Endothelial cell of umbilical vein (primary cell): ENCODE measurements at regions not wholly inside any gene's neighbourhood (a gene's known extent, or its start where the extent isn't known, plus 50 kb on each side); places are given as distances from the start of the nearest gene placed in this dataset.

Source experiments
- BruUV-seq: library from RNA; stranded (reverse); fragments of 400-500 nt; replicated peaks from 2 replicates; lab custom pipeline; 2021; lab: Mats Ljungman, UMichigan
- CTCF ChIA-PET: fragments of 300-600, 350-600 bp; sonication (Branson Sonifier 250); formaldehyde crosslinking; loops from one replicate; lab custom pipeline; 2021; ENCODE audit warnings: antibody characterized with exemption, inconsistent platforms; lab: Charles Lee
- POLR2A ChIA-PET: fragments of 300-600, 350-600 bp; sonication (Branson Sonifier 250); formaldehyde crosslinking; loops from one replicate; lab custom pipeline; 2021; ENCODE audit warnings: antibody characterized with exemption, inconsistent platforms; lab: Charles Lee
- DNase-seq: peaks from one replicate; pipeline ENCODE4 v3.0.0-alpha.2; 2011; ENCODE audit warnings: low read depth, low spot score
- FAIRE-seq: peaks from 2 replicates; lab custom pipeline; 2011; peaks lifted over from hg19 to GRCh38; lab: Jason Lieb, UNC
- H2AFZ ChIP-seq: 2 replicates; pipeline ENCODE4 v1.6.0; 2012; ENCODE audit warnings: low read depth, low read length, control low read depth, inconsistent platforms
- H3K27ac ChIP-seq: 2 replicates; pipeline ENCODE4 v1.5.1; 2011; ENCODE audit warnings: low read depth, mild to moderate bottlenecking, control low read depth, low read length, moderate library complexity; ENCODE audit not compliant: insufficient read depth
- H3K27me3 ChIP-seq, 2 experiments: 2 replicates each; pipeline versions ENCODE4 v1.6.0 to v1.6.1; 2011; ENCODE audit warnings: low read length in 2 of 2, mixed read lengths in 1 of 2; ENCODE audit not compliant: control insufficient read depth in 2 of 2, insufficient read depth in 2 of 2
- H3K36me3 ChIP-seq, 2 experiments: 2 replicates in 1 of 2; 3 replicates in 1 of 2; pipeline ENCODE4 v1.5.1; 2011; ENCODE audit warnings: low read length in 2 of 2, mild to moderate bottlenecking in 1 of 2, moderate library complexity in 1 of 2; ENCODE audit not compliant: control insufficient read depth in 2 of 2, insufficient read depth in 2 of 2; ENCODE audit errors: extremely low read depth in 1 of 2
- H3K4me1 ChIP-seq: 3 replicates; pipeline ENCODE4 v1.5.1; 2011; ENCODE audit warnings: mild to moderate bottlenecking, low read length; ENCODE audit not compliant: control insufficient read depth, insufficient read depth; ENCODE audit errors: extremely low read depth
- H3K4me2 ChIP-seq: 2 replicates; pipeline ENCODE4 v1.6.1; 2011; ENCODE audit warnings: low read length, control low read depth, mixed read lengths; ENCODE audit not compliant: insufficient read depth
- H3K4me3 ChIP-seq, 3 experiments: fragments of 200-600 bp in 1 of 3; sonication (generic), shearing (Covaris generic) in 1 of 3; replicated peaks in 1 of 3; 2 replicates each; pipeline ENCODE4 v1.5.1; 2011 to 2016; ENCODE audit warnings: control low read depth in 3 of 3, low read length in 3 of 3, mild to moderate bottlenecking in 2 of 3, inconsistent platforms in 1 of 3, low read depth in 1 of 3, moderate library complexity in 1 of 3; ENCODE audit not compliant: insufficient read depth in 1 of 3
- H3K79me2 ChIP-seq: 2 replicates; pipeline ENCODE4 v1.6.0; 2012; ENCODE audit warnings: low read length, inconsistent platforms; ENCODE audit not compliant: control insufficient read depth, insufficient read depth
- H3K9ac ChIP-seq: replicated peaks from 2 replicates; pipeline ENCODE3; 2011; ENCODE audit warnings: low read length, control low read depth; ENCODE audit not compliant: insufficient read depth; ENCODE audit errors: extremely low read depth
- H3K9me1 ChIP-seq: replicated peaks from 3 replicates; pipeline ENCODE4 v1.6.0; 2011; ENCODE audit warnings: mild to moderate bottlenecking, low read length; ENCODE audit not compliant: control insufficient read depth, insufficient read depth; ENCODE audit errors: extremely low read depth
- H3K9me3 ChIP-seq: replicated peaks from 2 replicates; pipeline ENCODE4 v1.5.1; 2012; ENCODE audit warnings: low read length, inconsistent platforms; ENCODE audit not compliant: control insufficient read depth, insufficient read depth
- H4K20me1 ChIP-seq: replicated peaks from 2 replicates; pipeline ENCODE3; 2011; ENCODE audit warnings: mild to moderate bottlenecking, low read length; ENCODE audit not compliant: control insufficient read depth, insufficient read depth; ENCODE audit errors: extremely low read depth
- CTCF ChIP-seq, 2 donors: IDR thresholded peaks; 1 replicate in 1 of 2; 2 replicates in 1 of 2; pipeline ENCODE4 v1.5.1; 2011; ENCODE audit warnings: low read length in 2 of 2, mild to moderate bottlenecking in 2 of 2, moderate library complexity in 2 of 2, control low read depth in 1 of 2, inconsistent platforms in 1 of 2, low read depth in 1 of 2; ENCODE audit not compliant: insufficient read depth in 1 of 2; ENCODE audit errors: extremely low read depth in 1 of 2
- EZH2 ChIP-seq: IDR thresholded peaks from 2 replicates; pipeline ENCODE4 v1.6.1; 2012; ENCODE audit warnings: borderline replicate concordance, low read depth, mild to moderate bottlenecking, moderate library complexity, low read length, inconsistent platforms; ENCODE audit not compliant: severe bottlenecking
- FOS ChIP-seq: IDR thresholded peaks from 2 replicates; pipeline ENCODE4 v1.6.1; 2011; ENCODE audit warnings: mild to moderate bottlenecking, low read length, moderate library complexity, borderline replicate concordance; ENCODE audit not compliant: insufficient read depth
- GATA2 ChIP-seq: IDR thresholded peaks from 2 replicates; pipeline ENCODE4 v1.7.0; 2011; ENCODE audit warnings: low read depth, mild to moderate bottlenecking, moderate library complexity, mixed read lengths, low read length; ENCODE audit not compliant: insufficient read length, insufficient read depth
- JUN ChIP-seq: IDR thresholded peaks from 2 replicates; pipeline ENCODE4 v1.6.1; 2011; ENCODE audit warnings: borderline replicate concordance, low read depth; ENCODE audit not compliant: insufficient read length, insufficient read depth
- MAX ChIP-seq: IDR thresholded peaks from 2 replicates; pipeline ENCODE4 v1.6.1; 2011; ENCODE audit not compliant: insufficient read depth, insufficient read length
- MYC ChIP-seq: IDR thresholded peaks from one replicate; pipeline ENCODE4 v1.6.1; 2011; ENCODE audit warnings: mild to moderate bottlenecking, low read depth, low read length
- POLR2A ChIP-seq: IDR thresholded peaks from 2 replicates; pipeline ENCODE4 v1.6.1; 2012; ENCODE audit warnings: low read depth, mild to moderate bottlenecking, control low read depth, low read length
- POLR2AphosphoS5 ChIP-seq: IDR thresholded peaks from 2 replicates; pipeline ENCODE4 v1.6.1; 2012; ENCODE audit warnings: low read depth, mild to moderate bottlenecking, control low read depth, low read length, moderate library complexity; ENCODE audit not compliant: insufficient read depth
- dilution Hi-C: fragments of 300-500 bp; cut with MboI; formaldehyde crosslinking; loops from one replicate; pipeline ENCODE4 v1.15.0; 2019; ENCODE audit warnings: low sequenced_read_pairs; ENCODE audit not compliant: extremely low pct_ligation_motif_present
- intact Hi-C: fragments of 100-400 bp; cut with micrococcal nuclease; formaldehyde crosslinking; loops from one replicate; pipeline ENCODE4 v1.10.0; 2022

- H3K9me1 ChIP-seq: no peaks in the 10 kb centered on the region
- FAIRE-seq (no peak), DNase-seq (no peak)
- H4K20me1 ChIP-seq: no peaks in the 10 kb centered on the region
- H2AFZ ChIP-seq: no peak overlapping the region
- POLR2A ChIA-PET: no interaction called here
- dilution Hi-C loops: no loop called here
- intact Hi-C loops: no loop called here
- H3K79me2 ChIP-seq: no peaks in the 10 kb centered on the region
- H3K27me3 ChIP-seq: no peaks in the 10 kb centered on the region
- BruUV-seq: no TSS peak
- H3K27ac ChIP-seq: no peak overlapping the region
- no peaks in the 10 kb centered on the region for H3K36me3 ChIP-seq
- no peak overlapping the region for H3K4me2 ChIP-seq
- TF ChIP-seq MYC (no peak), MAX (no peak), GATA2 (no peak), CTCF (IDR thresholded peaks at IDR 0.05; ENCODE audit: extremely low read depth in 1 of 2, insufficient read depth in 1 of 2, low read depth in 1 of 2, low read length in 2 of 2) (no peak), FOS (no peak), POLR2AphosphoS5 (no peak), POLR2A (no peak), JUN (no peak), EZH2 (no peak)
- peaks cover 2% of the 10 kb centered on the region for H3K9me3 ChIP-seq
- no peak overlapping the region for H3K9ac ChIP-seq
- H3K4me1 ChIP-seq: no peaks in the 10 kb centered on the region
- H3K4me3 ChIP-seq: no peak overlapping the region
- CTCF ChIA-PET: no interaction called here
Observed at GRCh38 chr6:163844761-163845160, 430.2 kb downstream of the QKI start.
